ENCODE measurements at regions not wholly inside any gene's neighbourhood (a gene's known extent, or its start where the extent isn't known, plus 50 kb on each side); places are given as distances from the start of the nearest gene placed in this dataset.

GRCh38 chr22:49297871-49298721 is 529.6 kb downstream of the BRD1 start:
- no peak for DNase-seq (ENCODE audit: extremely low read depth, low read depth)
- TF ChIP-seq CTCF (IDR thresholded peaks at IDR 0.05; ENCODE audit: low read depth, low read length), result no peak

GRCh38 chr22:49297286-49297870 is 530.3 kb downstream of the BRD1 start:
- DNase-seq (ENCODE audit: extremely low read depth, low read depth), result no peak
- no peak for TF ChIP-seq CTCF (IDR thresholded peaks at IDR 0.05; ENCODE audit: low read depth, low read length)

GRCh38 chr22:49296561-49296960 is 531.1 kb downstream of the BRD1 start:
- TF ChIP-seq CTCF (IDR thresholded peaks at IDR 0.05; ENCODE audit: low read depth, low read length), result no peak
- no peak for DNase-seq (ENCODE audit: extremely low read depth, low read depth)

GRCh38 chr22:49295851-49296560 is 531.7 kb downstream of the BRD1 start:
- no peak for DNase-seq (ENCODE audit: extremely low read depth, low read depth)
- TF ChIP-seq CTCF (IDR thresholded peaks at IDR 0.05; ENCODE audit: low read depth, low read length), result no peak

GRCh38 chr22:49295465-49295743 is 532.3 kb downstream of the BRD1 start:
- TF ChIP-seq CTCF (IDR thresholded peaks at IDR 0.05; ENCODE audit: low read depth, low read length), result no peak
- no peak for DNase-seq (ENCODE audit: extremely low read depth, low read depth)

GRCh38 chr22:49294656-49295464 is 532.8 kb downstream of the BRD1 start:
- no peak for DNase-seq (ENCODE audit: extremely low read depth, low read depth)

More at GRCh38 chr22:49294656-49295464, 532.8 kb downstream of the BRD1 start:
- TF ChIP-seq CTCF (IDR thresholded peaks at IDR 0.05; ENCODE audit: low read depth, low read length), result no peak
